Right atrium auricular region (tissue), 2 donors: ENCODE measurements at regions not wholly inside any gene's neighbourhood (a gene's known extent, or its start where the extent isn't known, plus 50 kb on each side); places are given as distances from the start of the nearest gene placed in this dataset.

Experiments used
- DNase-seq: peaks from one replicate; pipeline ENCODE4 v3.0.0-alpha.2; 2019; ENCODE audit warnings: low spot score
- H3K27ac ChIP-seq, 2 donors: fragments of 200-600 bp; sonication (generic); 1 replicate in 1 of 2; 2 replicates in 1 of 2; pipeline ENCODE4 v1.5.1; 2016 to 2019
- H3K27me3 ChIP-seq, 2 donors: fragments of 200-600 bp; sonication (generic); one replicate each; pipeline versions ENCODE4 v1.5.1 to v1.6.0; 2017 to 2019
- H3K36me3 ChIP-seq: fragments of 200-600 bp; sonication (generic); one replicate; pipeline ENCODE4 v1.5.1; 2016
- H3K4me1 ChIP-seq, 2 donors: fragments of 200-600 bp; sonication (generic); one replicate each; pipeline versions ENCODE4 v1.5.1 to v1.6.0; 2017 to 2019
- H3K4me3 ChIP-seq, 2 donors: fragments of 200-600 bp; sonication (generic); 1 replicate in 1 of 2; 2 replicates in 1 of 2; pipeline ENCODE4 v1.5.1; 2017 to 2019; ENCODE audit warnings: mild to moderate bottlenecking in 1 of 2, moderate library complexity in 1 of 2
- H3K9me3 ChIP-seq, 2 donors: fragments of 200-600 bp; sonication (generic); one replicate each; pipeline ENCODE4 v1.5.1; 2019
- CTCF ChIP-seq, 2 donors: fragments of 200-600 bp; sonication (generic); IDR thresholded peaks; one replicate each; pipeline ENCODE4 v1.5.1; 2019; ENCODE audit warnings: antibody characterized with exemption in 2 of 2

- no peaks in the 10 kb centered on the region for H3K36me3 ChIP-seq
- no peak for TF ChIP-seq CTCF (IDR thresholded peaks at IDR 0.05)
- no peaks in the 10 kb centered on the region for H3K4me1 ChIP-seq
- H3K27me3 ChIP-seq, result no peaks in the 10 kb centered on the region
- H3K4me3 ChIP-seq, result no peak overlapping the region
- no peak overlapping the region for H3K27ac ChIP-seq
- no peak for DNase-seq
- no peaks in the 10 kb centered on the region for H3K9me3 ChIP-seq
Observed at GRCh38 chr5:121156565-121156964, 692.5 kb downstream of the PRR16 start.

- no peak for TF ChIP-seq CTCF (IDR thresholded peaks at IDR 0.05)
- H3K27ac ChIP-seq, result no peak overlapping the region
- H3K4me1 ChIP-seq, result no peaks in the 10 kb centered on the region
- DNase-seq, result no peak
- no peak overlapping the region for H3K4me3 ChIP-seq
- H3K27me3 ChIP-seq, result no peaks in the 10 kb centered on the region
- H3K9me3 ChIP-seq, result no peaks in the 10 kb centered on the region
- H3K36me3 ChIP-seq, result no peaks in the 10 kb centered on the region
Observed at GRCh38 chr5:121158451-121158850, 693.2 kb upstream of the FTMT start.

GRCh38 chr5:121160591-121160990, 691.1 kb upstream of the FTMT start:
- Histone ChIP-seq H3K9me3 (no peaks in the 10 kb centered on the region), H3K4me1 (no peaks in the 10 kb centered on the region), H3K36me3 (no peaks in the 10 kb centered on the region), H3K27me3 (no peaks in the 10 kb centered on the region), H3K27ac (no peak overlapping the region), H3K4me3 (no peak overlapping the region)
- no peak for TF ChIP-seq CTCF (IDR thresholded peaks at IDR 0.05)
- DNase-seq, result no peak

- no peak for TF ChIP-seq CTCF (IDR thresholded peaks at IDR 0.05)
- Histone ChIP-seq H3K27me3 (no peaks in the 10 kb centered on the region), H3K4me3 (no peak overlapping the region), H3K27ac (no peak overlapping the region), H3K36me3 (no peaks in the 10 kb centered on the region), H3K4me1 (no peaks in the 10 kb centered on the region), H3K9me3 (no peaks in the 10 kb centered on the region)
- no peak for DNase-seq
Observed at GRCh38 chr5:121164632-121165031, 687.0 kb upstream of the FTMT start.

- Histone ChIP-seq H3K27ac (no peak overlapping the region), H3K4me3 (no peak overlapping the region), H3K4me1 (no peaks in the 10 kb centered on the region), H3K36me3 (no peaks in the 10 kb centered on the region), H3K27me3 (no peaks in the 10 kb centered on the region), H3K9me3 (no peaks in the 10 kb centered on the region)
- DNase-seq, result no peak
- no peak for TF ChIP-seq CTCF (IDR thresholded peaks at IDR 0.05)
Observed at GRCh38 chr5:121171361-121171760, 680.3 kb upstream of the FTMT start.

- Histone ChIP-seq H3K27me3 (no peaks in the 10 kb centered on the region), H3K36me3 (no peaks in the 10 kb centered on the region), H3K9me3 (no peaks in the 10 kb centered on the region), H3K4me3 (no peak overlapping the region), H3K27ac (no peak overlapping the region), H3K4me1 (no peaks in the 10 kb centered on the region)
- TF ChIP-seq CTCF (IDR thresholded peaks at IDR 0.05), result no peak
- DNase-seq, result no peak
Observed at GRCh38 chr5:121171834-121172233, 679.8 kb upstream of the FTMT start.
